Gastroesophageal sphincter (tissue), 3 donors: ENCODE measurements at regions not wholly inside any gene's neighbourhood (a gene's known extent, or its start where the extent isn't known, plus 50 kb on each side); places are given as distances from the start of the nearest gene placed in this dataset.

Source experiments
- CTCF ChIP-seq, 4 experiments: fragments of 200-600 bp in 2 of 4; fragments of 450-650 bp in 2 of 4; sonication (generic) in 1 of 4; IDR thresholded peaks; one replicate each; pipeline ENCODE4 v1.5.1; 2017 to 2019; ENCODE audit warnings: antibody characterized with exemption in 4 of 4, mild to moderate bottlenecking in 2 of 4, moderate library complexity in 2 of 4
- EP300 ChIP-seq: sonication (generic); formaldehyde crosslinking; IDR thresholded peaks from one replicate; pipeline ENCODE4 v1.6.1; 2017; ENCODE audit warnings: antibody characterized with exemption, mild to moderate bottlenecking
- POLR2A ChIP-seq, 2 donors: fragments of 450-650 bp; IDR thresholded peaks; one replicate each; pipeline ENCODE4 v1.6.1; 2017; ENCODE audit warnings: antibody characterized with exemption in 2 of 2, mild to moderate bottlenecking in 2 of 2, moderate library complexity in 1 of 2
- POLR2AphosphoS5 ChIP-seq: sonication (generic); formaldehyde crosslinking; IDR thresholded peaks from one replicate; pipeline ENCODE4 v1.6.1; 2017; ENCODE audit warnings: antibody characterized with exemption

DNA sequence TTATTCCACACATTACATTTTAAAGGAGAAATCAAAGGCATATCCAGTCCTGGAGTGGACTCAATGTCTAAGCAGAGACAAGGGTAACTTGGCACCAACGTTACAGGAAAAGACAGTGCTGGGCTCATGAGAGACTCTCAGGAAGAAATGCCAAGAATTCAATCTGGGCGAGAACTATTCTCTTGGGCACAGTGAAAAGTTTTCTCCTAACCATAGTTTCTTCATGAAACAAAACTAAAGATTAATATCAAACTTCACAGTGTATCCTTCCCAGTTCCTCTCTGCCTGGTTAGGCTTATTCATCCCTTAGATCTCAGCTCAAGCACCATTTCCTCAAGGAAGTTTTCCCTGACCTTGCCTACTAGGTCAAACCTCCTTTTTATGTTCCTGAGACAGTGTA lies 109.4 kb upstream of the TLL1 start:
- TF ChIP-seq CTCF (IDR thresholded peaks at IDR 0.05) (no peak), POLR2A (IDR thresholded peaks at IDR 0.05) (no peak), POLR2AphosphoS5 (no peak), EP300 (no peak)
